Lung (tissue), 11 donors: ENCODE measurements at regions not wholly inside any gene's neighbourhood (a gene's known extent, or its start where the extent isn't known, plus 50 kb on each side); places are given as distances from the start of the nearest gene placed in this dataset.
A peak's percentile ranks its signal among the peaks of the same experiment; 100 is the strongest.
"Not testable (repeated sequence)": the region's sequence is repeated elsewhere in the genome, so short reads cannot be mapped to it uniquely, and the experiment has no call there.

Experiments
- ATAC-seq: fragments of 200-7000 bp; cut with Tn5 transposase; one replicate; pipeline ENCODE4 v1.9.1; 2020; ENCODE audit warnings: moderate number of reproducible peaks; ENCODE audit not compliant: insufficient read depth, low FRiP score
- DNase-seq, 3 donors: peaks; one replicate each; pipeline ENCODE4 v3.0.0-alpha.2; 2013 to 2017
- H3K27ac ChIP-seq, 2 donors: one replicate each; pipeline ENCODE4 v1.5.1; 2013; ENCODE audit warnings: mild to moderate bottlenecking in 2 of 2, moderate library complexity in 2 of 2, control low read depth in 1 of 2, inconsistent platforms in 1 of 2, low read depth in 1 of 2, low read length in 1 of 2
- H3K27me3 ChIP-seq, 3 donors: one replicate each; pipeline ENCODE4 v1.5.1; 2013; ENCODE audit warnings: low read length in 2 of 3; ENCODE audit not compliant: control insufficient read depth in 3 of 3, insufficient read depth in 3 of 3
- H3K36me3 ChIP-seq, 4 donors: one replicate each; pipeline ENCODE4 v1.5.1; 2013; ENCODE audit warnings: low read length in 4 of 4, mild to moderate bottlenecking in 1 of 4, moderate library complexity in 1 of 4; ENCODE audit not compliant: control insufficient read depth in 4 of 4, insufficient read depth in 4 of 4
- H3K4me1 ChIP-seq, 5 donors: one replicate each; pipeline ENCODE4 v1.5.1; 2013; ENCODE audit warnings: low read length in 5 of 5, mild to moderate bottlenecking in 2 of 5, moderate library complexity in 1 of 5; ENCODE audit not compliant: control insufficient read depth in 5 of 5, insufficient read depth in 5 of 5
- H3K4me3 ChIP-seq: one replicate; pipeline ENCODE4 v1.5.1; 2013; ENCODE audit warnings: mild to moderate bottlenecking, control low read depth, moderate library complexity
- H3K9ac ChIP-seq, 2 donors: one replicate each; pipeline ENCODE4 v1.5.1; 2013; ENCODE audit warnings: low read length in 2 of 2, control low read depth in 1 of 2; ENCODE audit not compliant: insufficient read depth in 1 of 2
- H3K9me3 ChIP-seq, 4 donors: one replicate each; pipeline ENCODE4 v1.5.1; 2013; ENCODE audit warnings: low read length in 3 of 4, mild to moderate bottlenecking in 1 of 4, moderate library complexity in 1 of 4; ENCODE audit not compliant: control insufficient read depth in 4 of 4, insufficient read depth in 3 of 4
- WGBS, 2 donors: extraction: QIAGEN DNeasy Blood & Tissue Kit; methylation state at CpG; one replicate each; pipeline ENCODE4 v1.1.7; 2013; 5-methylcytosine and 5-hydroxymethylcytosine counted together
- TF ChIP-seq, protein P1 (sequence below): IDR thresholded peaks from 2 replicates; pipeline ENCODE4 v1.5.1; 2012; ENCODE audit warnings: mild to moderate bottlenecking; ENCODE audit errors: control extremely low read depth, extremely low read depth
- donor health status: control.
- donor health status: control.
- donor health status: Bipolar disorder and iron deficiency.
- donor health status: healthy.
- donor health status: DM: yes; HTN: yes; CAD: no.

DNA sequence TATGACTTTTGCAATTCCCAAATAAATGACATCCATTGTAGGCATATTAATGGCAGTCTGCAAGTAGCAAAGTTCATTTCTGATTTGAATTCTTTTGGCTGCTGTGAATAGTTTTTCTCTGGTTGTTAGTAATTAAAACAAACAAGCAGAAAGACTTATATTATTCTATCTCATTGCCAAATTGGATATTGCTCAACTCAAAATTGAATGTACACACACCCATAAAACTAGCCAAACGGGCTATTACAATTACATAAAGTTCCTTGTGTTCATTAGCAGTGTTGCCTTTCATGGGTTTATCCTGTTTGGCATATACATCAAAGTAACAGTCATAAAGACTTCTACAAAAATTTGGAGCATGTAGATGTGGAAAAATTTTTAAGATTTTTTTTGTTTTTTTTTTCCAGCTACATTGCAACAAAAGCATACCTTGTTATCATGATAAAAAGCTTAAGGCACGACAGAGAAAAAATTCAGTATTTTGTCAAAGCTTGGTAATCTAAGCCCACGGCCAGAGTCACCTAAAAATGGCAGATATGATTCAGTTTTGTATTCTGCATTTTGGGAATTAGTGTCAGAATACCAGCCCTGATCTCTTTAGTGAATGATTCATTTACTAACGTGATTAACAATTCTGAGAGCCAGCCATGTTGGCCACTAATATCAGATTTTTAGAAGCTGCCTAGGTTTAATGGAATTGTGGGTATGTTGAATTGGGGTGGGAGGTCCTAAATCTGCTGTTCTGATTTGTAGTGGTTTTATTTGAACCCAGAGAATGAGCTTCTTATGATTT lies 108.4 kb downstream of the KLF5 start:
- Histone ChIP-seq H3K4me1 (no peaks in the 10 kb centered on the region), H3K9me3 (no peaks in the 10 kb centered on the region), H3K27ac (no peak overlapping the region), H3K4me3 (no peak overlapping the region), H3K36me3 (no peaks in the 10 kb centered on the region), H3K27me3 (no peaks in the 10 kb centered on the region), H3K9ac (no peak overlapping the region)
- DNase-seq = peak in 1 of 3 donors; percentile 21
- WGBS, 2 donors = 61 to 72% methylated on average over 4 of the region's 4 CpGs
- no peak for ATAC-seq
- TF ChIP-seq, protein P1, sequence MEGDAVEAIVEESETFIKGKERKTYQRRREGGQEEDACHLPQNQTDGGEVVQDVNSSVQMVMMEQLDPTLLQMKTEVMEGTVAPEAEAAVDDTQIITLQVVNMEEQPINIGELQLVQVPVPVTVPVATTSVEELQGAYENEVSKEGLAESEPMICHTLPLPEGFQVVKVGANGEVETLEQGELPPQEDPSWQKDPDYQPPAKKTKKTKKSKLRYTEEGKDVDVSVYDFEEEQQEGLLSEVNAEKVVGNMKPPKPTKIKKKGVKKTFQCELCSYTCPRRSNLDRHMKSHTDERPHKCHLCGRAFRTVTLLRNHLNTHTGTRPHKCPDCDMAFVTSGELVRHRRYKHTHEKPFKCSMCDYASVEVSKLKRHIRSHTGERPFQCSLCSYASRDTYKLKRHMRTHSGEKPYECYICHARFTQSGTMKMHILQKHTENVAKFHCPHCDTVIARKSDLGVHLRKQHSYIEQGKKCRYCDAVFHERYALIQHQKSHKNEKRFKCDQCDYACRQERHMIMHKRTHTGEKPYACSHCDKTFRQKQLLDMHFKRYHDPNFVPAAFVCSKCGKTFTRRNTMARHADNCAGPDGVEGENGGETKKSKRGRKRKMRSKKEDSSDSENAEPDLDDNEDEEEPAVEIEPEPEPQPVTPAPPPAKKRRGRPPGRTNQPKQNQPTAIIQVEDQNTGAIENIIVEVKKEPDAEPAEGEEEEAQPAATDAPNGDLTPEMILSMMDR = no peak

DNA sequence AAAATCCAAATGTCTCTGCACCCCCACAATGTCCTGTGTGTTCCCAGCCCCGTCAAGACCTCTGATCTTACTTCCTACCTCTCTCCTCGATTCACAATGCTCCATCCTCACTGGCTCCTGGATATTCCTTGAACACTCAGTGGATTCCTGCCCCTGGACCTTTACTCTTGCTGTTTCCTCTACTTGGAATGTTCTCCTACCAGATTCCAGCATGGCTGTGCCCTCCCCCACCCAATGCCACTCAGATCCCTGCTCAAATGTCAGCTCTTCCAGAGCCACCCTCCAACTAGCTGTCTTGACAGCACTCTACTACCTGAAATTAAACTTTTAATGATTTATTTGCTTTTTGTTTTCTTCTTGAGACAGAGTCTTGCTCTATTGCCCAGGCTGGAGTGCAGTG lies 107.4 kb downstream of the KLF5 start:
- TF ChIP-seq, protein P1 = no peak
- H3K36me3 ChIP-seq = no peaks in the 10 kb centered on the region
- WGBS, 2 donors = 78 to 88% methylated on average over 2 of the region's 2 CpGs
- no peaks in the 10 kb centered on the region for H3K27me3 ChIP-seq
- no peak for ATAC-seq
- H3K27ac ChIP-seq = no peak overlapping the region
- no peak overlapping the region for H3K4me3 ChIP-seq
- no peak overlapping the region for H3K9ac ChIP-seq
- no peaks in the 10 kb centered on the region for H3K9me3 ChIP-seq
- H3K4me1 ChIP-seq = no peaks in the 10 kb centered on the region
- DNase-seq = no peak

DNA sequence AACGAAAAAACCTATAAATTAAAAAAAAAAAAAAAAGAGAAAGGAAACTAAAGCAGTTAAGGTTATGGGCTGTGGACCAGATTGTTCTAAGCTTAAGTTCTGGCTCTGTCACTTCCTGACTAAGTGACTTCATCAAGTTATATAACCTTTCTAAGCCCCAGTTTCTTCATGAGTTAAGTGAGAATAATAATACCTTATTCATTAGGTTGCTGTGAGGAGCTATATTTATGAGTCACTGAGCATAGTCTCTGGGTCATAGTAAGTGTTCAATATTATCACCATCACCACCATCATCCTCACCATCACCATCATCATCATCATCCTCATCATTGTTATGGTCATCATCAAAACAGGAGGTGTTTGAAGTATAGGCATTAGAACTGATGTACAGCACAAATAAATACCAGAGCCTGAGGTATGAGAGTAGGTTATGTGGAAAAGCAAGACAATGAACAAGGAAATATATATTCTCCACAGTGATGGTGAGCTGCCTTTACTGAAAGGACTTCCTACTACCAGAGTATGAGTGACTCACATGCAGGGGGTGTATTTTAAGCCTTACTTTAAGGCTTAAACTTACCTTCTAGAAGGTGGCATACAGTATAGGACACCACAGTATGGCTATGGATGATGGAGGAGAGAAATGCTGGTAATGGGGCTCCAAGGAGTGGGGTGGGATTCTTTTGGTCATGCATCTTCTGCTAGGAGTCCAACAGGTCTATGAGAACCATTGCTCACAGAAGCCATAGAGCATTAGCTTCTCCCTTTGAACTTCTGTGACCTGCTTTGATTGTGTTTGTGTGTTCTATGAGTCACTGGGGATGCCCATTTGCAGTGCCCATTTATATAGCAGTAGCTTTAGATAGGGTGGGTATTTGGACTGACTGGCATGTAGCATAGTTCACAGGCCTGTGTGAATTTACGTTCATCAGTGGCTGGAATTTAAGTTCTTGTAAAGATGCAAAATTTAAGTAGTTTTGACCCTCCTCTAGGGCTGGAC lies 104.4 kb downstream of the KLF5 start:
- H3K9me3 ChIP-seq = no peaks in the 10 kb centered on the region
- WGBS, 2 donors = 84 to 87% methylated on average over 2 of the region's 2 CpGs
- H3K27ac ChIP-seq = no peak overlapping the region
- TF ChIP-seq, protein P1 = no peak
- no peaks in the 10 kb centered on the region for H3K27me3 ChIP-seq
- no peak for ATAC-seq
- no peak overlapping the region for H3K4me3 ChIP-seq
- H3K4me1 ChIP-seq = no peaks in the 10 kb centered on the region
- H3K9ac ChIP-seq = no peak overlapping the region
- DNase-seq = no peak
- H3K36me3 ChIP-seq = no peaks in the 10 kb centered on the region

DNA sequence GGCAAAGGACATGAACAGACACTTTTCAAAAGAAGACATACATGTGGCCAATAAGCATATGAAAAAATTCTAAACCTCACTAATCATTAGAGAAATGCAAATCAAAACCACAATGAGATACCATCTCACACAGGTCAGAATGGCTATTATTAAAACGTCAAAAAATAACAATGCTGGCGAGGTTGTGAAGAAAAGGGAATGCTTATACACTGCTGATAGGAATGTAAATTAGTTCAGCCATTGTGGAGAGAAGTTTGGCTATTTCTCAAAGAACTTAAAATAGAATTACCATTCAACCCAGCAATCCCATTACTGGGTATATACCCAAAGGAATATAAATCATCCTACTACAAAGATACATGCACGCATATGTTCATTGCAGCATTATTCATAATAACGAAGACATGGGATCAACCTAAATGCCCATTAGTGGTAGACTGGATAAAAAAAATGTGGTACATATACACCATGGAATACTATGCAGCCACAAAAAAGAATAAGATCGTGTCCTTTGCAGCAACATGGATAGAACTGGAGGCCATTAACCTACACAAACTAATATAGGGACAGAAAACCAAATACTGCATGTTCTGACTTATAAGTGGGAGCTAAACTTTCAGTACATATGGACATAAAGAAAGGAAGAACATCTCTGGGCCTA lies 101.7 kb downstream of the KLF5 start:
- H3K36me3 ChIP-seq, H3K27me3 ChIP-seq, H3K9me3 ChIP-seq, H3K4me1 ChIP-seq, H3K4me3 ChIP-seq, H3K9ac ChIP-seq, DNase-seq, ATAC-seq, H3K27ac ChIP-seq: not testable (repeated sequence)
- WGBS, 2 donors = 92 to 95% methylated on average over 5 of the region's 5 CpGs
